Effector memory CD4-positive, alpha-beta T cell (primary cell): ENCODE measurements at regions not wholly inside any gene's neighbourhood (a gene's known extent, or its start where the extent isn't known, plus 50 kb on each side); places are given as distances from the start of the nearest gene placed in this dataset.
"Not testable (repeated sequence)": the region's sequence is repeated elsewhere in the genome, so short reads cannot be mapped to it uniquely, and the experiment has no call there.

Experiments used
- DNase-seq, 3 donors: peaks; one replicate each; pipeline ENCODE4 v3.0.0-alpha.2; 2020
- H3K27ac ChIP-seq: 2 replicates; pipeline ENCODE4 v1.7.0; 2013; ENCODE audit warnings: mild to moderate bottlenecking, low read length, moderate library complexity; ENCODE audit not compliant: insufficient read depth, poor library complexity, severe bottlenecking
- H3K27me3 ChIP-seq: replicated peaks from 2 replicates; pipeline ENCODE4 v1.7.0; 2013; ENCODE audit warnings: mild to moderate bottlenecking, low read length; ENCODE audit not compliant: insufficient read depth, control insufficient read depth, poor library complexity, severe bottlenecking
- H3K36me3 ChIP-seq: 2 replicates; pipeline ENCODE4 v1.7.0; 2013; ENCODE audit warnings: mild to moderate bottlenecking, low read length, moderate library complexity; ENCODE audit not compliant: control insufficient read depth, insufficient read depth
- H3K4me1 ChIP-seq: 2 replicates; pipeline ENCODE4 v1.7.0; 2013; ENCODE audit warnings: low read length, mild to moderate bottlenecking; ENCODE audit not compliant: control insufficient read depth, insufficient read depth, poor library complexity, severe bottlenecking
- H3K4me3 ChIP-seq: 2 replicates; pipeline ENCODE4 v1.7.0; 2013; ENCODE audit warnings: low read length, low read depth, mild to moderate bottlenecking; ENCODE audit not compliant: insufficient read depth, poor library complexity, severe bottlenecking
- H3K9me3 ChIP-seq: 2 replicates; pipeline ENCODE4 v1.7.0; 2013; ENCODE audit warnings: mild to moderate bottlenecking, low read length, moderate library complexity; ENCODE audit not compliant: control insufficient read depth

DNA sequence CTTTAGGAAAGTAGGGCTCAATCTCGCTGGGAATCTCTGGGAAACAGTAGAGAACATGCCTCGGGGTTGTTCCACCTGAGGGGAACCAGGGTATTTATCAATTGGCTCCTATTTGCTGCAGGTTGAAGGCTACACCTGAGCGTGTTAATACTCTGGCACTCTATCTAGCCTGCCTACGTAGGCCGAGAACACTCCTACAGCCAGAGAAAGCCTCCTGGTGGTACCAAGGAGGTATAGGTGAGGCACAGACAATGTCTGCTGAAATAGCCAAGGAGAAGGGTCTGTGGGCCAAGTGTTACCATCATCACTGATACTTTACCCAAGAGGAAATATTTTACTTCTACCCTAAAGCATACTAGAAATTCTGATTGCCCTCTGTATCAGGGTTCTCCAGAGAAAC is 341.0 kb upstream of the UBE2E2 start:
- DNase-seq = no peak
- H3K9me3 ChIP-seq = no peaks in the 10 kb centered on the region
- H3K27ac ChIP-seq = no peak overlapping the region
- no peak overlapping the region for H3K4me3 ChIP-seq
- H3K36me3 ChIP-seq = no peaks in the 10 kb centered on the region
- no peaks in the 10 kb centered on the region for H3K27me3 ChIP-seq
- H3K4me1 ChIP-seq = no peaks in the 10 kb centered on the region

- not testable (repeated sequence) for H3K27me3 ChIP-seq, H3K27ac ChIP-seq, H3K4me1 ChIP-seq, H3K9me3 ChIP-seq, DNase-seq, H3K36me3 ChIP-seq, H3K4me3 ChIP-seq
Observed at GRCh38 chr3:22882834-22883233, 320.3 kb upstream of the UBE2E2 start.

DNA sequence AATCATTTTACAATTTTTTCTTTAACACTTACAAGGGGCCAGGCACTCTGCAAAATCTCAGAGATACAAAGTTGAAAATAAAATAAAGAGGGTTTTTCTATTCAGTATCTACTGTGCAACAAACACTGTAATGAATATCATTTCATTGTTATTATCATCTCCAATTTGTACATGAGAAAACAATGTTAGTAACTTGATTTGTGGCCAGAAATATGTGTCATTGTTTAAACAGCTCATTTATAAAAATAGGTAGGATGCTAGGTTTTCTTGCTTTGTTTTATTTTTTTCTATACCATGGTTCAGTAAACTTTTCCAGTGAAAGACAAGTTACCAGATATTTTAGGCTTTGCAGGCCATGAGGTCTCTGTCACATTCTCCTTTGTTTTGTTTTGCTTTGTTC is 318.1 kb upstream of the UBE2E2 start:
- Histone ChIP-seq H3K36me3 (no peaks in the 10 kb centered on the region), H3K9me3 (no peaks in the 10 kb centered on the region), H3K4me1 (no peaks in the 10 kb centered on the region), H3K27me3 (no peaks in the 10 kb centered on the region), H3K4me3 (no peak overlapping the region), H3K27ac (no peak overlapping the region)
- no peak for DNase-seq

- Histone ChIP-seq H3K36me3 (no peaks in the 10 kb centered on the region), H3K27me3 (no peaks in the 10 kb centered on the region), H3K27ac (no peak overlapping the region), H3K4me1 (no peaks in the 10 kb centered on the region), H3K4me3 (no peak overlapping the region), H3K9me3 (no peaks in the 10 kb centered on the region)
- no peak for DNase-seq
Observed at GRCh38 chr3:22885574-22886341, 317.4 kb upstream of the UBE2E2 start.

- DNase-seq = no peak
- H3K9me3 ChIP-seq = no peaks in the 10 kb centered on the region
Observed at GRCh38 chr3:22886439-22887068, 316.6 kb upstream of the UBE2E2 start.

GRCh38 chr3:22887664-22888291 is 315.3 kb upstream of the UBE2E2 start:
- no peaks in the 10 kb centered on the region for H3K27me3 ChIP-seq
- H3K36me3 ChIP-seq = no peaks in the 10 kb centered on the region
- no peaks in the 10 kb centered on the region for H3K4me1 ChIP-seq
- H3K9me3 ChIP-seq = no peaks in the 10 kb centered on the region
- no peak overlapping the region for H3K27ac ChIP-seq
- no peak overlapping the region for H3K4me3 ChIP-seq
- no peak for DNase-seq

More at GRCh38 chr3:22886439-22887068, 316.6 kb upstream of the UBE2E2 start:
- Histone ChIP-seq H3K36me3 (no peaks in the 10 kb centered on the region), H3K4me3 (no peak overlapping the region), H3K4me1 (no peaks in the 10 kb centered on the region), H3K27ac (no peak overlapping the region), H3K27me3 (no peaks in the 10 kb centered on the region)

GRCh38 chr3:22893101-22893500 is 310.0 kb upstream of the UBE2E2 start:
- Histone ChIP-seq H3K27me3 (peaks cover 3% of the 10 kb centered on the region), H3K9me3 (no peaks in the 10 kb centered on the region)

DNA sequence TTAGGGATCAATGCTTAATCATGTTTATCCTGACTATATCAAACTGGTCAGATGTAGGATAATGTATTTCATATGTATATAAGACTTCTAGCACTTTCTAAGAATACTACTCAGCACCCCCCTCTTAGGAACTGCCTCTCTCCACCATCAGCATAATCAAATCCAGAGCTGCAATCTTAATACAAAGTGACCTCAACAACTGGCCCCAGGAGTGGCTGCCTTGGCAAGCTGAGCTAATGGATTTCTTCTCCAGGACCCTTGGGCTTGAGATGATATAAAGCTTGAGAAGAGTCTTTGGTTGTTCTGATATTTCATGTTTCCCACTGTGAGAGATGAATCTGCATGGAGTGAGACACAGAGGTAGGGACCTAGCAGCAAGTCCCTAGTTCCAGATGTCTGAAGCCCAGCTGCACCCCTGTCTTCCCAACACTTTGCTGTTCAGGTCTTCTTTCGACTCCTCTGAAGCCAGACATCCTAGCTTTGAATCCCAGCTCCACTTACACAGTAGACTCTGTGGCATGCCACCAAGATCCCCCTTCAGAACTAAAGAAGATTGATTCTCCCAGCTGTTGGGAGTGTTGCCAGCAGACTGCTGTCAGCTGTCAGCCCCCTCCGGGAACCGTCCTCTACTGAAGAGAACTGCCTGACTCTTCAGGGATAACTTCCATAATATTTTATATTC is 309.3 kb upstream of the UBE2E2 start:
- Histone ChIP-seq H3K9me3 (no peaks in the 10 kb centered on the region), H3K27ac (no peak overlapping the region), H3K36me3 (no peaks in the 10 kb centered on the region), H3K27me3 (peaks cover 3% of the 10 kb centered on the region), H3K4me1 (no peaks in the 10 kb centered on the region), H3K4me3 (no peak overlapping the region)
- DNase-seq = no peak

More at GRCh38 chr3:22893101-22893500, 310.0 kb upstream of the UBE2E2 start:
- no peak for DNase-seq
- Histone ChIP-seq H3K36me3 (no peaks in the 10 kb centered on the region), H3K4me1 (no peaks in the 10 kb centered on the region), H3K4me3 (no peak overlapping the region), H3K27ac (no peak overlapping the region)

DNA sequence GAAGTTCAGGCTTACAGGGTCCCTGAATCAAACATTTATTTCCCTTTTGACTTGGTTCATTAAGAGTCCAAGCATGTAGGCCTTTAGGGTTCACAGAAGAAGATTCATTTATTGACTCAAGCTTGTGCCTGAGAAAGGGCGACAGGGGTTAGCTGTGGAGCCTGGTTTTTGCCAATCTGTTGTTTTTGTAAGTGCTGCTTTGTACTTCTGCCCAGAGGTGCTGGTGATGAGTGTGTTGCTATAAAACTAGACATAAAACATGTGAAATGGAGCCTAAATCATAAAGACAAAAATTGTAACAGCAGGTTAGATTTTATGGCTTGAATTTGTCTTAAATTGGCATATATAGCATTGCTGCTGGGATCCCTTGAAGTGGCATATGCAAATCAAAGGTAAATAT is 308.3 kb upstream of the UBE2E2 start:
- H3K4me1 ChIP-seq = no peaks in the 10 kb centered on the region
- H3K27ac ChIP-seq = no peak overlapping the region
- peaks cover 3% of the 10 kb centered on the region for H3K27me3 ChIP-seq
- H3K36me3 ChIP-seq = no peaks in the 10 kb centered on the region
- no peaks in the 10 kb centered on the region for H3K9me3 ChIP-seq
- H3K4me3 ChIP-seq = no peak overlapping the region
- DNase-seq = no peak

DNA sequence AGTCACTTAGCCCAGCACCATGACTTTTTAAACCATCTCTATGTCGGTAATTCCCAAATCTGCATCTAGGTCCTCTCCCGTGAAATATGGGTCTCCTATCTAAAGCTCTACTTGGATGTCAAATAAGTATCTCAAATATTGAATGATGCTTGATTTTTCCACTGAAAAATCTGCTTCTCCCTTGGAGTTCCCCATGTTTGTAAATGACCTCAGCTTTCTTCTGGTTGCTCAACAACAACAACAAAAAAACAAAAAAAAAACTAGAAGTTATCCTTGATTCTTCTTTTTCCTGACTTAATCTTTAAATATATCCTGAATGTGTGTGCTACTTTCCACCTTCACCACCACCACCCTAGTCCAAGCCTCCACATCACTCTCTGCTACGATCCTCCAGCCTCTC is 307.5 kb upstream of the UBE2E2 start:
- Histone ChIP-seq H3K9me3 (no peaks in the 10 kb centered on the region), H3K36me3 (no peaks in the 10 kb centered on the region), H3K4me3 (no peak overlapping the region), H3K4me1 (no peaks in the 10 kb centered on the region), H3K27me3 (peaks cover 3% of the 10 kb centered on the region), H3K27ac (no peak overlapping the region)
- DNase-seq = no peak
